ENCODE measurements at regions not wholly inside any gene's neighbourhood (a gene's known extent, or its start where the extent isn't known, plus 50 kb on each side); places are given as distances from the start of the nearest gene placed in this dataset.

DNA sequence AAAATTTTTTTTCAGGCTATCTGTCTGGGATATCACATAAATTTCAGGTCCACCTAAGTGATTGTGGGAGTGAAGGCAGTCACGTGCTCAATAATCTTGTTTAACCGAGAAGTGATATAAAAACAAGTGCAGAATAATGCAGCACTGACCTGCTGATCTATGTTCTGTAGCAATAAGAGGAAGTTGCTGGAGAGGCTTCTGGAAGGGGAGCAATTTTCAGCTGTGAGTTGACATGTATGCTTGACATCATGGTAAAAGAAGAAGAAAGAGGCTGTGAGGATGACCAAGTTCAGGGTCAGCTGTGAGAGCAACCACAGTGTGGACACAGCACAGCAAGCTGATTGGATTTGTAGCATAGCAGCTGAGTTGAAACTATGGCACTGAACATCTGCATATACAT lies 172.0 kb upstream of the PELI2 start:
- no peak for DNase-seq

DNA sequence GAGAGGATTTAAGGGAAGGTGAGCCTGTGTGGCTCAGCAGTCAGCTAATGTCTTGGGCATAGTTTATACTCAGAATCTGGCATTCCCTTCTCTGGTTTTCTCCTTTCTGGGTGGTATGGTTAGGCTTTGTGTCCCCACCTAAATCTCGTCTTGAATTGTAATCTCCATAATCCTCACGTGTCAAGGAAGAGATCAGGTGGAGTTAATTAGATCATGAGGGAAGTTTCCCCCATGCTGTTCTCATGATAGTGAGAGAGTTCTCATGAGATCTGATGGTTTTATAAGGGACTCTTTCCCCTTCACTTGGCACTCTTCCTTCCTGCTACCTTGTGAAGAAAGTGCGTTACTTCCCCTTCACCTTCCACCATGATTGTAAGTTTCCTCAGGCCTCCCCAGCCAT lies 169.8 kb upstream of the PELI2 start:
- no peak for DNase-seq

- no peak for DNase-seq
These were observed 168.5 kb upstream of the PELI2 start for GRCh38 chr14:55949708-55950107.

- DNase-seq, result no peak
These were observed 168.1 kb upstream of the PELI2 start for GRCh38 chr14:55950135-55950534.

- no peak for DNase-seq
These were observed 166.6 kb upstream of the PELI2 start for GRCh38 chr14:55951341-55952206.

- DNase-seq, result no peak
These were observed 164.1 kb upstream of the PELI2 start for GRCh38 chr14:55954108-55954507.

DNA sequence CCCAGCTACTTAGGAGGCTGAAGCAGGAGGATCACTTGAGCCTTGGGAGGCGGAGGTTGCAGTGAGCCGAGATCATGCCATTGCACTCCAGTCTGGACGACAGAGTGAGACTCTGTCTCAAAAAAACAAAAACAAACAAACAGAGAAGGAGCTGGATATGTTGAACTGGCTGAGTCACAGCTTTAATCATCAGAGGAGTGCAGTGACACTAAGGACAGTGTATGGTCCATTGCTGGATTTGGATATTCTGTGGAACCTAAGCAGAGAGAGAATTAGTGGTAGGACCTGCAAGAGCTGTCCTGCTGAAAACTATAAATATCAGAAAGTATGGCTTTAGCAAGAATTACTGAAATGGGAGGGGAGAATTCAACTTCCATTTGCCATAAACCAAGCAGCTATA lies 163.0 kb upstream of the PELI2 start:
- no peak for DNase-seq

DNA sequence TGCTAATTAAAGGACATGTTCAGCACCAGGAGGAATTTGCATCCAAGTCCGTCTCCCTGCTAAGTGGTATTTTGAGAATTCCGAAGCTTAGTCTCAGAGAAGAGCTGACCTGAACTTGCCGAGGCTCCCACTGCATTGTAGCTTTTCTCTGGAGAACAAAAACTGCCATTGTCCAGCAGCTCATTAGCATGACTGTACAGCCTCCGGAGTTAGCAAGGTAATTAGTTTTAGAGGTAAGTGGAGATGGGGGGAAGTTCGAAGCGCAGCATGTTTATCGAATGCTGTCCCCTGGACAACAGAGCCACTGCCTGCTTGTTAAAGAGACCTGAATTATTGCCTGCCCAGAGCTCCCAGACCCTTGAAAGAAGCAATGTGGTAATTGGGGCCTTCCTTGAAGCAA lies 160.3 kb upstream of the PELI2 start:
- no peak for DNase-seq

DNA sequence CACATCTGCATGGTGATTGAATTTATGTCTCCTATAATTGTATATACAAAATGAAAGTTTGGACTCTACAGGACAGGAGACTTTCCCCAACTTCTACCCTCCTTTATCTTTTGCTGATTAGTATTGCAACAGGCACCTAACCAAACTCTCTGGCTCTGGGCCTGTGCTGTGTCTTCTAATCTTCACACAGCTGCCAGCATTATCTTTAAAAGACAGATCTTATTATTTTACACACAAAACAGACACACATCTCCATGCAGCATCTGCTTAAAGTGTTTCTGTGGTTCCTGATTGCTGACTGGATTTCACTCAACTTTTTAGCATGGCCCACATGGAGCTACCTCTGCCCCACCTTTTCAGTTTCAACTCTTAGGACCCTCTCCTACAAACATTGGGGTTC lies 154.9 kb upstream of the PELI2 start:
- no peak for DNase-seq

DNA sequence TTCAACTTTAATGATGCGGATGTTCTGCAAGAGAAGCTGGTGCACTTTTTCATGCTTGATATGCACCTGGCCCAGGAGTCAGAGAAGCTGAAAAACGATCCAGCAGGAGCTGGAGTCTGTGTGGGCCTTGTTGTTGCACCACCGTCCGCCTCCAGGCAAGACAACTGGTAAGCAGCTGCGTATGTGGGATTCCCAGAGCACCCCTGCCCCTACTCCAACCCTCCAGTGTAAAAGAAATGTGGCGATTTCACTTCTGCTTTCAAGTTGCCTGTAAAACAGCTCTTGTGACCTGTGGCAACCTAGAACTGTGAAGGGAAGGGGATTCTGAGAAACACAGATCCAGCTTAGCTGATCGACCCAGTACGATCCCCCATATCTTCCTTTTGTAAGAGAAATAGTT lies 154.1 kb upstream of the PELI2 start:
- DNase-seq, result no peak

DNA sequence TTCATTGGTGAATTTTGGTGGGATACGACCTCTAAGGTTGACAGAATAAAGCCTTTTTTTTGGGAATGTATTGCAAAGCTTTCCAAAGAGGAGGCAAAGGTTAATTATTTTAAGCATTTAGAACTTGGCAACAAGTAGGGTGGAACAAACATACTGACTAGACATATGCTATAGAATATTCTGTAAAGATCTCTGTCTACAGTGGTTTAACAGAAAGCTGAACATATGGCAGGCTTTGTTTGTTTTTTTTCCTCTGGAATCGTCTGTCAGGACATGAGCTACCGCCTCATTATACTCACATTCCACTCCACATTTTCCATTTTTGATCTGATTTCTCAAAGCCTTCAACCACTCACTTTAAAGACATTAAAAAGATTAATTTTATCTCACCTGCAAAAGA lies 153.4 kb upstream of the PELI2 start:
- no peak for DNase-seq

- peak; percentile 18 for DNase-seq
These were observed 152.4 kb upstream of the PELI2 start for GRCh38 chr14:55965851-55966250.

GRCh38 chr14:55968741-55969140 lies 149.5 kb upstream of the PELI2 start:
- peak; percentile 1 for DNase-seq

- DNase-seq, result no peak
These were observed 144.9 kb upstream of the PELI2 start for GRCh38 chr14:55973285-55973800.

- DNase-seq, result no peak
These were observed 144.1 kb upstream of the PELI2 start for GRCh38 chr14:55973911-55974630.

- DNase-seq, result no peak
These were observed 142.8 kb upstream of the PELI2 start for GRCh38 chr14:55975281-55975910.

DNA sequence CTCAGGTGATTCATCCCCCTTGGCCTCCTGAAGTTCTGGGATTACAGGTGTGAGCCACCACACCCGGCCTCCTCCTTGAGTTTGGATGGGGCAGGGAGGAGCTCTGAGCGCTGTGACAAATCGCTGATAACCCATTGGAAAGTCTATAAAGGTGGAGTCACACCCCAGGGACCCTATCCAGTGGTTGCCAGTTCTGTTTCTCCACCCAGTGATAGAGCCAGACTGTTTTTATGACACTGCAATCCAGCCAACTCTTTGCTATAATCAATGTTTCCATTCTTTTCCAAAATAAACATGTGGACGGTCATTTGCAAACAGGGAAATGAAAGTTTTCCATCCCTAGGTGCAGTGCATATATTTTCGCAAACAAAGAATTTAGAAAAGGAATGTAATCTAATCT lies 142.0 kb upstream of the PELI2 start:
- no peak for DNase-seq

GRCh38 chr14:55976655-55977054 lies 141.6 kb upstream of the PELI2 start:
- no peak for DNase-seq

- DNase-seq, result no peak
These were observed 140.6 kb upstream of the PELI2 start for GRCh38 chr14:55977392-55978150.

- no peak for DNase-seq
These were observed 139.1 kb upstream of the PELI2 start for GRCh38 chr14:55979096-55979495.

DNA sequence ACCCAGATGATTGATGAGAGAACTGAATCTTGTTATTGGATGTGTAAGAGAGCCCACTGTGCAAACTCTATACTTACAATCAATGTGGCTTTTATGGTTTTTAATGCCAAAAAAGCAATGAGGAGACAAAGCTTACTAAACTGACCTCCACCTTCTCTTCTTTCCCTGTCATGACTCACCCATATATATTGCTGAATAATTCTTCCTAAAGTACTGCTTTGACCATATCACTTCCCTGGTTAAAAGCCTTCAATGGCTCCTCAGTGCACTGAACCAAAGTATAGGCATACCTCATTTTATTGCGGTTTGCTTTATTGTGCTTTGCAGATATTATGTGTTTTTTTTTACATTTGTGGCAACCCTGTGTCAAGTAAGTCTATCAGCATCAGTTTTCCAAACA lies 138.4 kb upstream of the PELI2 start:
- DNase-seq, result no peak

DNA sequence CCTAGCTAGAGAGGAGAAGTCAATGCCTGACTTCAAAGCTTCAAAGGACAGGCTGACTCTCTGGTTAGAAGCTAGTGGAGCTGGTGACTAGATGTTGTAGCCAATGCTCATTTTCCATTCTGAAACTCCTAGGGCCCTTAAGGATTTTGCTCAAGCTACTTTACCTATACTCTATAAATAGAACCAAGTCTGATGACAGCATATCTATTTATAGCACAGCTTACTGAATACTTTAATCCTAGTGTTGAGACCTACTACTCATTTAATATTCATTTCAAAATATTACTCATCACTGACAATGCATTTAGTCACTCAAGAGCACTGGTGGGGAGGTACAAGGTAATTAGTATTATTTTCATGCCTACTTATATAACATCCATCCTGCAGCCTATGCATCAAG lies 137.2 kb upstream of the PELI2 start:
- DNase-seq, result no peak

DNA sequence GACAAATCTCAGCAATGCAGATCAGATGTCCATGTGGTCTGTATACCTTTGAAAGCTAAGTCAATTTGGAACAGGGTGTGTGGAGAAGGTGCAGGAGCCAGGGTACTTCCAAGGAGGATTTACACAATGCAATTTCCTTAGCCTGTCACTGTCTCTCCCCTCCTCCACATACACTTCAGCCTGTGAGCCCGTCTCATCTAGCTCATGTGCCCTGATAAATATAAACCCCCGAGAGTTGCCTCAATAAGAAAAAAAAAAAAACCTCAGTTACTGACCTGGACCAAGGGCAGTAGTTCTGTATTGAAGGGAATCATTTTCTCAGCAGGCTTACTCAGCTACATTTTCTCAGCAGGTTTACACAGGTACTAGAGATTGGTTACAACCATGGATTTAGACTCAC lies 132.1 kb upstream of the PELI2 start:
- DNase-seq, result no peak
